Cardiac fibroblast (primary cell): ENCODE measurements at regions not wholly inside any gene's neighbourhood (a gene's known extent, or its start where the extent isn't known, plus 50 kb on each side); places are given as distances from the start of the nearest gene placed in this dataset.
"Not testable (repeated sequence)": the region's sequence is repeated elsewhere in the genome, so short reads cannot be mapped to it uniquely, and the experiment has no call there.

Experiments
- DNase-seq, 2 donors: peaks; one replicate each; pipeline versions ENCODE4 v3.0.0 to v3.0.0-alpha.2; 2010; ENCODE audit warnings: low read depth in 2 of 2
- H3K4me3 ChIP-seq, 2 donors: replicated peaks in 1 of 2; 1 replicate in 1 of 2; 2 replicates in 1 of 2; pipeline ENCODE4 v1.5.1; 2011; ENCODE audit warnings: low read depth in 2 of 2, low read length in 2 of 2, mild to moderate bottlenecking in 2 of 2, moderate library complexity in 1 of 2
- CTCF ChIP-seq: IDR thresholded peaks from one replicate; pipeline ENCODE4 v1.5.1; 2011; ENCODE audit warnings: low read depth, mild to moderate bottlenecking, low read length, inconsistent platforms

GRCh38 chr7:65770473-65771225, 102.2 kb upstream of the VKORC1L1 start:
- TF ChIP-seq CTCF: peak; percentile 13
- peak overlapping the region; percentile 88 to 91 for H3K4me3 ChIP-seq
- DNase-seq: peak; percentile 94 to 96

- peak overlapping the region; percentile 41 to 88 for H3K4me3 ChIP-seq
- DNase-seq: not testable (repeated sequence)
Observed at GRCh38 chr7:65771226-65771569, 101.7 kb upstream of the VKORC1L1 start.

- H3K4me3 ChIP-seq, DNase-seq: not testable (repeated sequence)
Observed at GRCh38 chr7:65776677-65777076, 96.2 kb upstream of the VKORC1L1 start.

- DNase-seq, H3K4me3 ChIP-seq: not testable (repeated sequence)
Observed at GRCh38 chr7:65789943-65790342, 82.9 kb upstream of the VKORC1L1 start.

GRCh38 chr7:65791788-65792187, 81.1 kb upstream of the VKORC1L1 start:
- not testable (repeated sequence) for H3K4me3 ChIP-seq, DNase-seq

- H3K4me3 ChIP-seq, DNase-seq: not testable (repeated sequence)
Observed at GRCh38 chr7:65792726-65793125, 80.1 kb upstream of the VKORC1L1 start.

- not testable (repeated sequence) for H3K4me3 ChIP-seq
- peak; percentile 36 to 43 for DNase-seq
Observed at GRCh38 chr7:65794671-65795391, 78.0 kb upstream of the VKORC1L1 start.

- not testable (repeated sequence) for H3K4me3 ChIP-seq, DNase-seq
Observed at GRCh38 chr7:65795392-65795716, 77.5 kb upstream of the VKORC1L1 start.

GRCh38 chr7:65796205-65796604, 76.7 kb upstream of the VKORC1L1 start:
- TF ChIP-seq CTCF: no peak
- DNase-seq: no peak
- no peak overlapping the region for H3K4me3 ChIP-seq

- DNase-seq, H3K4me3 ChIP-seq: not testable (repeated sequence)
Observed at GRCh38 chr7:65797086-65797485, 75.8 kb upstream of the VKORC1L1 start.

- DNase-seq, H3K4me3 ChIP-seq: not testable (repeated sequence)
Observed at GRCh38 chr7:65797566-65797965, 75.3 kb upstream of the VKORC1L1 start.
